ENCODE measurements at regions not wholly inside any gene's neighbourhood (a gene's known extent, or its start where the extent isn't known, plus 50 kb on each side); places are given as distances from the start of the nearest gene placed in this dataset.
"Not testable (repeated sequence)": the region's sequence is repeated elsewhere in the genome, so short reads cannot be mapped to it uniquely, and the experiment has no call there.

DNA sequence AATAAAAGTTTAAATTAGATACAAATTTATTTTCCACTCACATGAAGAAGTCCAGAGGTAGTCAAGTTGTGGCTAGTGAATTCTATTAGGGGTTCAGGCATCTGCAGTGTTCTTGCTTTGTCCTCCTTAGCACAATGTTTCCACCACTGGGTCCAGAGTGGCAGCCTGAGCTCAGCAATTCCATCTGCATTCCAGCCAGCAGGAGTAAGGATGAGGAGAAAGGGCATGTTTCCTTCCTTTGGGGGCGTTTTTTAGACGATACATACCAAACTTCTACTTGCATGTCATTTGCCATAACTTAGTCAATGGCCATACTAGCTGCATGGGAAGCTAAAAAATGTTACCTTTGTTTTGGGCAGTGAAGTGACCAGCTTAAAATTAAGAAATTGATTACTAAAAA lies 98.5 kb upstream of the VANGL1 start:
- DNase-seq (ENCODE audit: low spot score in 2 of 2), result no peak
- no peak overlapping the region for H3K27ac Mint-ChIP-seq
- no peaks in the 10 kb centered on the region for H3K36me3 Mint-ChIP-seq
- H3K9me3 Mint-ChIP-seq, result no peaks in the 10 kb centered on the region
- no peak for ATAC-seq

- H3K36me3 Mint-ChIP-seq, result no peaks in the 10 kb centered on the region
- no peaks in the 10 kb centered on the region for H3K9me3 Mint-ChIP-seq
- no peak for DNase-seq (ENCODE audit: low spot score in 2 of 2)
- no peak for ATAC-seq
- H3K27ac Mint-ChIP-seq, result no peak overlapping the region
These were observed 102.0 kb upstream of the VANGL1 start for GRCh38 chr1:115539736-115540135.

DNA sequence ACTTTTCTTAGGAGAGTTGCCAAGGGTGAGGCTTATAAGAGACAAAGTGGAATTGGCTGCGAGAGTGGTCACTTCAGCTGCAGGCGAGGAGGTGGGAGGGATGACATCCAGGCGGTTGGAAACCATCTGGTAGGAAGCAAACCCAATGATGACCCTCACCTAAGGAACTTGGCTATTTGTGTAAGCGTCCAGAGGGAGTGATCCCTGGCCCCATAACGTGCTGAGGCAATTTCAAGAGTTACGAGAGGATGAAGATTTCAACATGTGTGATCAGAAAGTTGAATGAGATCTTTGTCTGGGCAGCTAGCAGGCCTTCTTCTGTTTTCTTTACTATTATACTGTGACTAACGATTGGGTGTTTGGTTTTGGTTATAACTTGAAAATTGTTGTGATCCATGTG lies 102.7 kb upstream of the VANGL1 start:
- Mint-ChIP-seq H3K9me3 (no peaks in the 10 kb centered on the region), H3K27ac (no peak overlapping the region), H3K36me3 (no peaks in the 10 kb centered on the region)
- no peak for DNase-seq (ENCODE audit: low spot score in 2 of 2)
- no peak for ATAC-seq

DNA sequence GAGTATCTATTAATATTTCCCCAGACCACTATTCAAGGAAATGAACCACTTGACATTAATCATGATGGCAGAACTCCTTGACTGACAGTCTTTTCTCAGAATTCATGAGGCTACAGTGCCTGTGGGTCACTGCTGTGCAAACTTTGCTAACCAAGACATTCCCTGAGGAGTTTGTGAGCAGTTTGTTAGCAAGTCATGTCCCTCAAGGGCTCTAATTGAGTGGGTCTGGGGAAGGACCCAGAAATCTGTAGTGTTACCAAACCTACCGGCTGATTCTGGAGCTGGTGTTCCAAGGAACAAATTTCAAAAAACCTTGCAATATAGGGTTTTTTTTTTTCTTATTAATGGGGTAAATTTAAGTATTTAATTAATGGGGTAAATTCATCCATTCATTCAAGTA lies 103.2 kb upstream of the VANGL1 start:
- Mint-ChIP-seq H3K27ac (no peak overlapping the region), H3K9me3 (no peaks in the 10 kb centered on the region), H3K36me3 (no peaks in the 10 kb centered on the region)
- ATAC-seq, result no peak
- no peak for DNase-seq (ENCODE audit: low spot score in 2 of 2)

DNA sequence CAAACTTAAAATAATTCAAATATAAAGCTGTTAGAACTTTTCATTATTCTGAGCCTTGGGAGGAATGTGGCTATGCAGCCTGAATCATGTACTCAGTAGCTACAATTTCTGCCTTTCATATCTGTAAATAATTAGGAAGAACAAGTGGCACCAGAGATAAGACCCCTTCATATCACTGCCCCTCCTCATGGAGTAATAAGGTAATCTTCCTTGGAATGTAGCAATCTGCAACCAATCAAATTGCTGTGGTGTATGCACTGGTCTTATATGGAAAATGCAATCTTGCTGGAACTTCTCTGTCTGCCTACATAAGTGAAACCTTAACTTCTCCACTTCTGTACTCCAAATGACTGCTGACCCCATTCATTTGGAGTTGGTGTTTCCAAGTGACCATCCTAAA lies 104.4 kb upstream of the VANGL1 start:
- ATAC-seq (no peak), DNase-seq (ENCODE audit: low spot score in 2 of 2) (no peak)
- Mint-ChIP-seq H3K9me3 (no peaks in the 10 kb centered on the region), H3K27ac (no peak overlapping the region), H3K36me3 (no peaks in the 10 kb centered on the region)

DNA sequence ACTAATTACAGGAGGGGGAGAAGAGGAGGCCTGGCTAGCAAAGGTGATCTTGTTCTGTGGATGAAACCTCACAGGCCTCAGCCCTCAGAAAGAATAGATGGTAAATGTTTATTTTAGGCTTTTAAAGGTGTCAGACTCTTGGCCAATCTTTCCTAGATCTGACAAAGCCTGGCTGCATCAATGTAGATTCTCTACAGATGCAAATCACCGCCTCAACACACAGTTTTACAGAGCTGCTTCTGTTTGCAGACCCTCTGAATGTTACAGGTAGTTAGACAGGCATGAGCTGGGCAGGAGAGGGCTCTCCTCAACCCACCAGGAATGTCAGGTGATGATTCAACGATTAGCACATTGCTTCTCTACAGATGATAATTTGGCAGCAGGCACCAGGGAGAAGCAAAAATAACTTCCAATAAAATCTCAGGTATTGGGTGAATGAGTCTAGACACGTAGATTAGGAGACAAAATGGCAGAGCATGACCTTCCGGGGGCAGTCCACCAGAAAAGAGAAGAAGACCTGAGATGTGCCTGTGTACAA lies 105.4 kb upstream of the VANGL1 start:
- no peaks in the 10 kb centered on the region for H3K36me3 Mint-ChIP-seq
- DNase-seq (ENCODE audit: low spot score in 2 of 2) (no peak), ATAC-seq (no peak)
- H3K9me3 Mint-ChIP-seq, result no peaks in the 10 kb centered on the region
- no peak overlapping the region for H3K27ac Mint-ChIP-seq

GRCh38 chr1:115534106-115534505 lies 107.7 kb upstream of the VANGL1 start:
- H3K27ac Mint-ChIP-seq, result no peak overlapping the region
- ATAC-seq, result no peak
- H3K36me3 Mint-ChIP-seq, result no peaks in the 10 kb centered on the region
- H3K9me3 Mint-ChIP-seq, result no peaks in the 10 kb centered on the region
- no peak for DNase-seq (ENCODE audit: low spot score in 2 of 2)

GRCh38 chr1:115531631-115532264 lies 110.0 kb upstream of the VANGL1 start:
- Mint-ChIP-seq H3K9me3 (no peaks in the 10 kb centered on the region), H3K27ac (no peak overlapping the region), H3K36me3 (no peaks in the 10 kb centered on the region)
- no peak for DNase-seq (ENCODE audit: low spot score in 2 of 2)
- ATAC-seq, result no peak

DNA sequence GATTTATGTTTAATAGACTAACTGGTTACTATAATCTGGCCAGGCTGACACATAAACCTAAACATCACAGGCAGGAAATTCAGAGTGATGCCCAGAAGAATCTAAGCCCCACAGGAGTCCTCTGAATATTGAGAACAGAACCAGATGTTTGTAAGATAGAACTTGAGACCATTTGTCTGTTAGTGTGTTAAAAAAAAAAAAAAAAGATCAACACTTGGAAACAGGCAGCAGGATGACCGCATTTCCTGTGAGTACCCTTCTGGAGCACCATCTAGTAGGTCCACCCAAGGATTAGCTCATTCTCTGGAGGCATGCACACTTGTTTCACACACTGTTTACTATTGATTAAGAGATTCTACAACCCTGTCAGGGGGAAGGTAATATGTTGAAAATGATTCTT lies 111.4 kb upstream of the VANGL1 start:
- Mint-ChIP-seq H3K36me3 (no peaks in the 10 kb centered on the region), H3K9me3 (no peaks in the 10 kb centered on the region), H3K27ac (no peak overlapping the region)
- ATAC-seq, result no peak
- DNase-seq (ENCODE audit: low spot score in 2 of 2), result no peak

DNA sequence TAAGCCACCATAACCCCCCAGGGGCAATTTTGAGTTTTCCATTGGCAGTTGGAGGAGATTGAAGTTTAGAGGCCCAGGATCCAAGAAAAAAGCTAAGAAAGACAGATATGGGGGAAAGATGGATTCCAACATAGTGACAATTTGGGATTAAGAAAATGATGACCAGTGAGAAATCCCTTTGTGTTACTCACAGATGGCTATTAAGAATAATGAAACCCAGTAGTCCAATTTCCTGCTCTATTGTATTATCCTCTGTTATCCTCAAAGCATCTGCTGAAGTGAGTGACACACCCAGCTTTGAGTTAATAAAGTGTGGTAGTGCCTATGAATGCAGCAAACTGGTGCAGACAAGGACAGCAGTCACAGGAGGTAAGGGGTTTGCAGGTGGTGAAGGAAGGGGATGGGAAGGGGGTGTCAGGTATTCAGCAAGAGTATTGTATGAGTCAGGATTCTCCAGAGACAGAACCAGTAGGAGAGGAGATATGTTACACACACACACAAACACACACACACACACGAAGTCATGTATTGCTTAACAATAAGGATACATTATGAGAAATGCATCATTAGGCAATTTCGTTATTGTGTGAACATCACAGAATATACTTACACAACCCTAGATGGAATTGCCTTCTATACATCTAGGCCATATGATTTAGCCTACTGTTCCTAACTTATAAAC lies 112.4 kb upstream of the VANGL1 start:
- DNase-seq (ENCODE audit: low spot score in 2 of 2), result no peak
- Mint-ChIP-seq H3K36me3 (no peaks in the 10 kb centered on the region), H3K9me3 (no peaks in the 10 kb centered on the region), H3K27ac (no peak overlapping the region)
- no peak for ATAC-seq

- not testable (repeated sequence) for ATAC-seq; H3K9me3 Mint-ChIP-seq; DNase-seq (ENCODE audit: low spot score in 2 of 2); H3K27ac Mint-ChIP-seq; H3K36me3 Mint-ChIP-seq
These were observed 113.4 kb upstream of the VANGL1 start for GRCh38 chr1:115528336-115528735.

GRCh38 chr1:115527746-115528145 lies 114.0 kb upstream of the VANGL1 start:
- DNase-seq (ENCODE audit: low spot score in 2 of 2) (no peak), ATAC-seq (no peak)
- no peaks in the 10 kb centered on the region for H3K36me3 Mint-ChIP-seq
- no peaks in the 10 kb centered on the region for H3K9me3 Mint-ChIP-seq
- no peak overlapping the region for H3K27ac Mint-ChIP-seq

DNA sequence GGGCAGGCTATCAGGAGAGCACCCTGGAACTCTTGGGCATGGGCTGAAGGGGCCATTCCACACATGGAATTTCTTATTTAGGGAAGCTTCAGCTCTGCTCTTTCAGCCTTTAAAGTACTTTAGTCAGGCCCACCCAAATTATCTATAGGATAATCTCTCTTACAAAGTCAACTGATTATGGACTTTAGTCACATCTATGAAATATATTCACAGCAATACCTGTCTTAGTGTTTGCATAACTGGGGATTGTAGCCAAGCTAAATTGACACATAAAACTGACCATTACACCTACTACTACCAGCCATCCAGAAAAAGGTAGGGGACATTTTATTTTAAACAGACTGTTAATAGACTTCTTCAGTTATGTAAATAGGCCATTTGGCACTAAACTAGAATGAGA lies 114.9 kb upstream of the VANGL1 start:
- DNase-seq (ENCODE audit: low spot score in 2 of 2) (no peak), ATAC-seq (no peak)
- Mint-ChIP-seq H3K27ac (no peak overlapping the region), H3K9me3 (no peaks in the 10 kb centered on the region), H3K36me3 (no peaks in the 10 kb centered on the region)

- DNase-seq (ENCODE audit: low spot score in 2 of 2) (no peak), ATAC-seq (no peak)
- H3K27ac Mint-ChIP-seq, result no peak overlapping the region
- H3K36me3 Mint-ChIP-seq, result no peaks in the 10 kb centered on the region
- H3K9me3 Mint-ChIP-seq, result peaks cover 0 to 4% of the 10 kb centered on the region in 2 donors
These were observed 117.5 kb upstream of the VANGL1 start for GRCh38 chr1:115524236-115524635.

DNA sequence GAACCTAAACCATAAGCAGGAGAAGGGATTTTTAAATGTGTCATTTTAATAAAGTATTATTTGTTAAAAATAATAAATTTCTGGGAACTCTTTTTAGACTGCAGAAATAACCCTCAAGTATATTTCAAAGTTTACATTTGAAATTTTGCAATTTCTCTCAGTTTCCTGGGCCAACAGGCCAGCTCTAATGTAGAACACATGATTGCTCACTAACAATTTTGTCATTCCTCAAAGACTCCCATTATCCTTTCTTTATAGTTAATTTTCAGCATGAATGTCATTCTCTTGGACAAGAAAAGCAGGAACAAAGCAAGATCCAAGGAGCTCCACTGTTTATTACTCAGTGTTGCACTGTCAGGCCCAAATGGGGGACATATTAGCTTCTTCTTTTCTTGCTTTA lies 119.4 kb upstream of the VANGL1 start:
- Mint-ChIP-seq H3K9me3 (peaks cover 0 to 8% of the 10 kb centered on the region in 2 donors), H3K27ac (no peak overlapping the region), H3K36me3 (no peaks in the 10 kb centered on the region)
- no peak for DNase-seq (ENCODE audit: low spot score in 2 of 2)
- ATAC-seq, result no peak

DNA sequence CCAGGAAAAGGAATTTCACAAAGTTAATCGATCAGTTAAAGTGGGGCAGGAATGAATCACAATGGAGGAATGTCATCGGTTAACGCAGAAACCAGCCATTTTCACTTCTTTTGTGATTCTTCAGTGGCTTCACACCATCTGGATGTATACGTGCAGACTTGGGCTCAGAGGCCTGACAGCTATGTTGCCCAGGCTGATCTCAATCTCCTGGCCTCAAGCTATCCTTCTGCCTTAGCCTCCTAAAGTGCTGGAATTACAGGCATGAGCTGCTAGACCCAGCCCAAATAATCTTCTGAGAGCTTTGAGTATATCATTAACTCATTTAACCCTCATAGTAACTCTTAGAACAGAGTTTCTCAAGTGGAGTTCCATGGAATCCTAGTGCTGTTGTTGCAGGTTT lies 126.5 kb upstream of the VANGL1 start:
- H3K9me3 Mint-ChIP-seq, result peaks cover 0 to 4% of the 10 kb centered on the region in 2 donors
- no peak for ATAC-seq
- no peak for DNase-seq (ENCODE audit: low spot score in 2 of 2)
- H3K36me3 Mint-ChIP-seq, result no peaks in the 10 kb centered on the region
- H3K27ac Mint-ChIP-seq, result no peak overlapping the region

DNA sequence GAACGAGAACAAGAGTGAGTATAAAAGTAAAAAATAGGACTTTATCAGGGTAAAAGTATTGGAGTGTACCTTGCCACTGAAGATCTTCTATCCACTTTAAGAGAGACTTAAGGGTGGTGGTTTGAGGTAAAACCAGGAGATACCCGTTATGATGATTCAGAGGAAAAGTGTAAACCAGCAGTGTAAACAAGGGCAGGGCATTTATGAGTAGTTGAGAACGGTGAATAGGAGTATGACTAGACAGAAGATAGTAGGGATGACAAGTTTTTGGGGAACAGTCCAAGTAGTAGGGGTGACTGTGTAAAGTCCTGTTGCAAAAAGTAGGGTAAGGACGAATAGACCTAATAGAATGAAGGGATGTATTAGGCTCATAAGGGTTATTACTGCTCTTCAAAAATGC lies 131.5 kb upstream of the VANGL1 start:
- ATAC-seq; H3K27ac Mint-ChIP-seq; DNase-seq (ENCODE audit: low spot score in 2 of 2); H3K9me3 Mint-ChIP-seq; H3K36me3 Mint-ChIP-seq: not testable (repeated sequence)

DNA sequence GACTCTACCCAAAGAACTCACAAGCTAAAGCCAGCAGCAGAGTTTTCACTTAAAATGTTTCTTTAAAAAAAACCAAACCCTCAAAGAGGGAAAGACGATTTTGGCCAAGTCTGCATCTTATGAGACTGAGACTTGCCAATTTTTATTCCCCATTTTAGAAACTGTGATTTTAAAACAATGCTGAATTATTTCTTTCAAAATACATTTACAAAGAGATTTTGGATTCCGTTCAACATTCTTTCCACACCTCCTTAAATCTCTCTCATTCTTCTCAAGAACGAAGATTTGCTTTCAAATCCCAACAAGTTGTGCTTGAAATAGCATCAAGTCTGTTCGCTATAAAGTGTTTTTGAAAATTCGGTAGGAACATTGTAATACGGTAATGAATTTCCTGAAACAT lies 133.9 kb upstream of the VANGL1 start:
- no peak for DNase-seq (ENCODE audit: low spot score in 2 of 2)
- no peak overlapping the region for H3K27ac Mint-ChIP-seq
- H3K36me3 Mint-ChIP-seq, result no peaks in the 10 kb centered on the region
- no peaks in the 10 kb centered on the region for H3K9me3 Mint-ChIP-seq
- no peak for ATAC-seq
